HUES48 (cell line): ENCODE measurements at regions not wholly inside any gene's neighbourhood (a gene's known extent, or its start where the extent isn't known, plus 50 kb on each side); places are given as distances from the start of the nearest gene placed in this dataset.
"Not testable (repeated sequence)": the region's sequence is repeated elsewhere in the genome, so short reads cannot be mapped to it uniquely, and the experiment has no call there.

Experiments
- H3K27ac ChIP-seq: one replicate; pipeline ENCODE4 v1.7.0; 2013; ENCODE audit warnings: low read depth, low read length, inconsistent platforms
- H3K27me3 ChIP-seq: 2 replicates; pipeline ENCODE4 v1.6.1; 2013; ENCODE audit warnings: mild to moderate bottlenecking, low read length; ENCODE audit not compliant: control insufficient read depth, insufficient read depth
- H3K36me3 ChIP-seq: 2 replicates; pipeline ENCODE4 v1.6.1; 2013; ENCODE audit warnings: low read length; ENCODE audit not compliant: control insufficient read depth, insufficient read depth
- H3K4me1 ChIP-seq: 2 replicates; pipeline ENCODE4 v1.6.1; 2013; ENCODE audit warnings: mild to moderate bottlenecking, low read length; ENCODE audit not compliant: control insufficient read depth, insufficient read depth
- H3K4me3 ChIP-seq: 2 replicates; pipeline ENCODE4 v1.5.1; 2013; ENCODE audit warnings: mild to moderate bottlenecking, low read depth, low read length
- H3K9ac ChIP-seq: 2 replicates; pipeline ENCODE4 v1.6.1; 2013; ENCODE audit warnings: mild to moderate bottlenecking, low read depth, low read length, moderate library complexity
- H3K9me3 ChIP-seq: 2 replicates; pipeline ENCODE4 v1.6.1; 2013; ENCODE audit warnings: low read length; ENCODE audit not compliant: control insufficient read depth, insufficient read depth

- peaks cover 4% of the 10 kb centered on the region; the same call in 1 of the 2 replicates for H3K4me1 ChIP-seq
- no peaks in the 10 kb centered on the region for H3K27me3 ChIP-seq
- no peaks in the 10 kb centered on the region for H3K9me3 ChIP-seq
- H3K9ac ChIP-seq: no peak overlapping the region
- H3K27ac ChIP-seq: no peak overlapping the region
- H3K36me3 ChIP-seq: no peaks in the 10 kb centered on the region
- no peak overlapping the region for H3K4me3 ChIP-seq
Measured at GRCh38 chr6:155872961-155873360, 417.3 kb upstream of the NOX3 start.

GRCh38 chr6:155867682-155868081, 412.0 kb upstream of the NOX3 start:
- Histone ChIP-seq H3K4me1 (no peaks in the 10 kb centered on the region), H3K9ac (no peak overlapping the region), H3K36me3 (no peaks in the 10 kb centered on the region), H3K27me3 (no peaks in the 10 kb centered on the region), H3K27ac (no peak overlapping the region), H3K9me3 (no peaks in the 10 kb centered on the region), H3K4me3 (no peak overlapping the region)

GRCh38 chr6:155866676-155867390, 411.2 kb upstream of the NOX3 start:
- not testable (repeated sequence) for H3K4me3 ChIP-seq, H3K9me3 ChIP-seq, H3K9ac ChIP-seq, H3K27me3 ChIP-seq, H3K36me3 ChIP-seq, H3K4me1 ChIP-seq, H3K27ac ChIP-seq

GRCh38 chr6:155861821-155862220, 406.2 kb upstream of the NOX3 start:
- Histone ChIP-seq H3K4me3 (no peak overlapping the region), H3K27me3 (no peaks in the 10 kb centered on the region), H3K9me3 (peaks cover 18% of the 10 kb centered on the region), H3K4me1 (no peaks in the 10 kb centered on the region), H3K27ac (no peak overlapping the region), H3K36me3 (no peaks in the 10 kb centered on the region), H3K9ac (no peak overlapping the region)

- peaks cover 18% of the 10 kb centered on the region for H3K9me3 ChIP-seq
- H3K4me1 ChIP-seq, H3K4me3 ChIP-seq, H3K27me3 ChIP-seq, H3K36me3 ChIP-seq, H3K9ac ChIP-seq, H3K27ac ChIP-seq: not testable (repeated sequence)
Measured at GRCh38 chr6:155858906-155859305, 403.3 kb upstream of the NOX3 start.

GRCh38 chr6:155854787-155855186, 399.1 kb upstream of the NOX3 start:
- Histone ChIP-seq H3K36me3 (no peaks in the 10 kb centered on the region), H3K27ac (no peak overlapping the region), H3K4me3 (no peak overlapping the region), H3K9me3 (peaks cover 12% of the 10 kb centered on the region; the same call in 1 of the 2 replicates), H3K4me1 (peaks cover 5% of the 10 kb centered on the region), H3K27me3 (no peaks in the 10 kb centered on the region), H3K9ac (no peak overlapping the region)

- Histone ChIP-seq H3K4me3 (no peak overlapping the region), H3K9me3 (0 out of 2 replicates have a peak, but pooled peaks cover under 1% of the 10 kb centered on the region), H3K36me3 (no peaks in the 10 kb centered on the region), H3K27me3 (no peaks in the 10 kb centered on the region), H3K9ac (no peak overlapping the region), H3K4me1 (peaks cover 5% of the 10 kb centered on the region), H3K27ac (no peak overlapping the region)
Measured at GRCh38 chr6:155853011-155853410, 397.4 kb upstream of the NOX3 start.

- H3K27ac ChIP-seq: no peak overlapping the region
- H3K36me3 ChIP-seq: no peaks in the 10 kb centered on the region
- H3K9ac ChIP-seq: no peak overlapping the region
- H3K4me1 ChIP-seq: peaks cover 5% of the 10 kb centered on the region
- no peaks in the 10 kb centered on the region for H3K27me3 ChIP-seq
- no peak overlapping the region for H3K4me3 ChIP-seq
- H3K9me3 ChIP-seq: no peaks in the 10 kb centered on the region
Measured at GRCh38 chr6:155850408-155850841, 394.8 kb upstream of the NOX3 start.

- Histone ChIP-seq H3K9me3 (no peaks in the 10 kb centered on the region), H3K27ac (no peak overlapping the region), H3K4me3 (no peak overlapping the region), H3K27me3 (no peaks in the 10 kb centered on the region), H3K9ac (no peak overlapping the region), H3K36me3 (no peaks in the 10 kb centered on the region), H3K4me1 (no peaks in the 10 kb centered on the region)
Measured at GRCh38 chr6:155847711-155848110, 392.1 kb upstream of the NOX3 start.

- Histone ChIP-seq H3K36me3 (no peaks in the 10 kb centered on the region), H3K27ac (no peak overlapping the region), H3K27me3 (no peaks in the 10 kb centered on the region), H3K9me3 (no peaks in the 10 kb centered on the region), H3K4me1 (no peaks in the 10 kb centered on the region; the same call in 1 of the 2 replicates), H3K9ac (no peak overlapping the region), H3K4me3 (no peak overlapping the region)
Measured at GRCh38 chr6:155837474-155837873, 381.8 kb upstream of the NOX3 start.

- Histone ChIP-seq H3K27ac (no peak overlapping the region), H3K4me1 (no peaks in the 10 kb centered on the region), H3K4me3 (no peak overlapping the region), H3K27me3 (no peaks in the 10 kb centered on the region), H3K9me3 (no peaks in the 10 kb centered on the region), H3K36me3 (no peaks in the 10 kb centered on the region), H3K9ac (no peak overlapping the region)
Measured at GRCh38 chr6:155832596-155832995, 377.0 kb upstream of the NOX3 start.
